HG02938 (cell line): ENCODE measurements at regions not wholly inside any gene's neighbourhood (a gene's known extent, or its start where the extent isn't known, plus 50 kb on each side); places are given as distances from the start of the nearest gene placed in this dataset.
"Not testable (repeated sequence)": the region's sequence is repeated elsewhere in the genome, so short reads cannot be mapped to it uniquely, and the experiment has no call there.

ENCODE experiments used
- ATAC-seq: cut with Tn5 transposase; IDR thresholded peaks from one replicate; pipeline ENCODE4 v1.9.1; 2021; ENCODE audit warnings: mild to moderate bottlenecking, moderate library complexity; ENCODE audit not compliant: unreplicated experiment

GRCh38 chr7:65613644-65614289, 240.1 kb downstream of the ZNF92 start:
- ATAC-seq: not testable (repeated sequence)

DNA sequence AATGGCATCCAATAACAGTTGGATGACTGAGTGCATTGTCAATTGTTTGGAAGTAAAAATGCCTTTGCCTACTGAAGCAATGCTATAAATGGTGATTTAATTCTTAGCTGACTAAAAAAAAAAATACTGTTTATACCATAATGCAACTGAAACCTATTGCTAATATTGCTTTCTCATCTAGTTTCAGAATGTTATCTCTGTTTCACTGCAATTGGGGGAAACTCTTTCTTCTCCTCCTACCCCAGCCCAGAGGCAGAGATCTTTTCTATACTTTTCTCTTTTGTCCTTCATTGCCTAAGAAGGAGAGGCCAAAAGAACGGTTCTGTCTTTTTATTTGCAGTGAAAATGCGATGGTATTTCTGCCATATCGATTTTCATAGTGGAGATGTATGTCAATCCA, 242.5 kb downstream of the ZNF92 start:
- ATAC-seq: not testable (repeated sequence)

- ATAC-seq: not testable (repeated sequence)
Observed at GRCh38 chr7:65620216-65620615, 246.6 kb downstream of the ZNF92 start.

DNA sequence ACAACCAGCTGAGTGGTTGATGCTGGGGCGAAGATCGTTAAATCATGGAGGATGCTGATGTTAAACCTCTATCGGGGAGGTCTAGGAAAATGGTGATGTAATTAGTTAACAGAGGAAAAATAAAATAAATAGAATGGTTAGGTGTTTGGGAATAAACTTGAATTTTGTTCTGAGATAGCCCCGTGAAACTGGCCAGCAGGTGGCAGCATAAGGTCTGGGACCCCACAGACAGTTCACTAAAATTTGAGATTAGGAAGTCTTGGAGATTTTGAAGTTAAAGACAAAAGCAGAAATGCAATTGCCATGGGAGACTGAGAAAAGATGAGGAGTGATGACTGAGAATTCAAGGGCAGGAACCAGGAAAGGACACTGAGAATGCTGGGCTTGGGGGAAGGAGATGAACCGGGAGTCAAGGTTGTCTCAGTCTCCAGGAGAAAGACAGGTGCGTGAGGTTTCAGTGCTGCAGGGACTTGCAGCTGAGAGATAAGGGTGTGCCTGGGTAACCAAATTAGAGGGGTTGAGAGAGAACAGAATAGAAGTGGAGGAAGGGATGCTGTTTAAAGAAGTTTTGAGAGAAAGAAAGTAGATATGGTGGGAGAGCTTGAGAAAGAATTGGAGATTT, 248.0 kb downstream of the ZNF92 start:
- not testable (repeated sequence) for ATAC-seq

GRCh38 chr7:65631236-65631635, 241.6 kb upstream of the VKORC1L1 start:
- not testable (repeated sequence) for ATAC-seq

DNA sequence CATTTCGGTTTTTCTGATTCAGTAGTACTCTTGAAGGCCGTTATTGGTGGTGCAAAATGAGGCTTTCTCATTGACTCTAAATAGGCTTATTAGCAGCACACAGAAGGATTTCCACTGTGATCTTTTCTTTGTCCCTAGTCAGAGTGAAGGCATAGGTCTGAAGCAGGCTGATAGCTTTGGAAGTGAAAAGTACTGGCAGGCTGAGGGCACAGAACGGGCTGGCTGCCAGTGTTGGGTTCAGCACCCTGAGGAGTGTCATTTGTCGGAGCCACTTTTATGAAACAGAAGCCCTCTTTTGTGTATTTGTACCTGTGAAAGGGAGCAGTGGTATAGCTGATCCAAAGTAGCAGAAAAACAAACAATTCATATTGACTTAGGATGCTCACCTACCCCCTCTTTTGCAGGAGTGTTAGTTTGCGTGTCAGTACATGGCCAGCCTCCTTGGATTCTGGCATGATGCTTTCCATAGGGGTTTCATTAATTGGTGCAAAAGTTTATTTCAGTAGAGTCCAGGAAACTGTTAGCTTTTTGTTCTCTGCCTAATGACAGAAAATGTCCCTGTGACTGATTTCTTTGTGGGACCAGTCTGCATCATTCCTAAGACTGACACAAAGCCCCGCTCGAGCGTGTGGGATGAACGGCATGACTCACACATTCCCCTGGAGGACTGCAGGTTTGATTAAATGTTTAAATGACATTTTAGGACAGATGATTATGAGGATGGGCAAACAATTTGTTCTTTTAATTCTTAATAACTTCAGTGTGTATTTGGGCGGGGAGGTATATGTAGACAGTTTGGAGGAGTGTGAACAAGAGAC, 239.1 kb upstream of the VKORC1L1 start:
- not testable (repeated sequence) for ATAC-seq

GRCh38 chr7:65638918-65639317, 234.0 kb upstream of the VKORC1L1 start:
- ATAC-seq: not testable (repeated sequence)

DNA sequence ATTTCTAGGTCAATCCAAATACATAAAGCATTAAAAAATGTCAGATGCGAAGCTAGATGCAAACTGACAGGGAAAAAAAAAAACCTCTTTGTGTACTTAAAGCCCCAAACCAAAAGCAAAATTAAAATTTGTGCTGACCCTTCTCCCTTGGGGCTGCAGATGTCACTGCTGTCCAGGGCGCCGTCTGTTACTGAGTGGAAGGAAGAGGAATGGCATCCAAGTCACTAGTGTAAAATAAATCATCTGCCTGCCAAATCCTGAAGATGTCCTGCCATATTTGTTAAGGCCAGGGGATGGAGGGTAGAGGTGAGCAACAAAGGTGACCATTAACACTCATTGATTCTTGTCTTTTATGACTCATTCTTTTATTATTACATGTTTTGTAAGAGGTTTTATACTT, 233.2 kb upstream of the VKORC1L1 start:
- not testable (repeated sequence) for ATAC-seq

- not testable (repeated sequence) for ATAC-seq
Observed at GRCh38 chr7:65643498-65643897, 229.4 kb upstream of the VKORC1L1 start.

GRCh38 chr7:65647153-65647964, 225.5 kb upstream of the VKORC1L1 start:
- ATAC-seq: not testable (repeated sequence)

- not testable (repeated sequence) for ATAC-seq
Observed at GRCh38 chr7:65651174-65651573, 221.7 kb upstream of the VKORC1L1 start.

GRCh38 chr7:65651826-65652592, 220.9 kb upstream of the VKORC1L1 start:
- ATAC-seq: not testable (repeated sequence)

- not testable (repeated sequence) for ATAC-seq
Observed at GRCh38 chr7:65652669-65653068, 220.2 kb upstream of the VKORC1L1 start.

- ATAC-seq: not testable (repeated sequence)
Observed at GRCh38 chr7:65656494-65657188, 216.2 kb upstream of the VKORC1L1 start.

DNA sequence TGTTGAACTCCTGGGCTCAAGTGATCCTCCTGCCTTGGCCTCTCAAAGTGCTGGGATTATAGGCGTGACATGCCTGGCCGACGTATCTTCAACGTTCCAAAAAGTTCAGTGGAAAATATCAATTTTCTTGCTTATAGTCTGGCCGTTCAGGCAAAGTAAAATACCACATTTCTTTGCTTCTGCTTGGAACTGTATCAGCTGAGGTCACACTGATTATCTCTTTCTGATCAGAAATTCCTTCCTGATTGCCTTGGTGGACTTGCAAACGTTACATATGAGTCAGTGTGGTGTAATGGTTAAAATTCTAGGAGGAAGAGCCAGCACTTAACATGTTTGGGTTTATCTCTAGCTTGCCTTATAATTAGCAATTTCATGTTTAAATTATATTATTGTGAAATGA, 189.5 kb upstream of the VKORC1L1 start:
- not testable (repeated sequence) for ATAC-seq

DNA sequence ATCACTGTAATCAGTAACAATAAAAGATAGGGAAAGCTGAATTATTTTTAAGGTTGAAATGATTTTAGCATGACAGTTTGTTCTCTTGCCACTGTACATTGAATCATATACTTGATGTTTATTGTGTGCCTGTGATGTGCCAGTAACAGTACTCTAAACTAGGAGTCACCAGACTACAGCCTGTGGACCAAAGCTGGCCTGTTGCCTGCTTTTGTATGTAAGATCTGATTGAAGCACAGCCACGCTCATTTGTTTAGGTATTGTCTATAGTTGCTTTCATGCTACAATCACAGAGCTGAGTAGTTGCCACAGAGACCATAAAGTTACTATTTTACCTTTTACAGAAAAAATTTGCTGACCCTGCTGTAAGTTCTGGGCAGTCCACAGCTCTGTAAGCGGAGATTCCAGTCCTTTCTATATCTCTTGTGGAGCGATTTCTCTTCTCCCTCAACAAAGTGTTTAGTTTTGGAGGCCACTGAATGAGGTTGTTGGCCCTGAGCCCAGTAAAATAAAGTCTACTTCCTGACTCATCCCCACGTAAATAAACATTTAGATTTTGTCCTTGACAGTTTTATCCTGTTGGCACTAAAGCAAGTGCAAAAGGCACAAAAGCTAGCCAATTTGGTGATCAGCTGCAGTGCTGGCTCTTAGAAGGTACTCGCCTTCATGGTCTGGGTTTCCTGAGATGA, 173.7 kb upstream of the VKORC1L1 start:
- not testable (repeated sequence) for ATAC-seq

DNA sequence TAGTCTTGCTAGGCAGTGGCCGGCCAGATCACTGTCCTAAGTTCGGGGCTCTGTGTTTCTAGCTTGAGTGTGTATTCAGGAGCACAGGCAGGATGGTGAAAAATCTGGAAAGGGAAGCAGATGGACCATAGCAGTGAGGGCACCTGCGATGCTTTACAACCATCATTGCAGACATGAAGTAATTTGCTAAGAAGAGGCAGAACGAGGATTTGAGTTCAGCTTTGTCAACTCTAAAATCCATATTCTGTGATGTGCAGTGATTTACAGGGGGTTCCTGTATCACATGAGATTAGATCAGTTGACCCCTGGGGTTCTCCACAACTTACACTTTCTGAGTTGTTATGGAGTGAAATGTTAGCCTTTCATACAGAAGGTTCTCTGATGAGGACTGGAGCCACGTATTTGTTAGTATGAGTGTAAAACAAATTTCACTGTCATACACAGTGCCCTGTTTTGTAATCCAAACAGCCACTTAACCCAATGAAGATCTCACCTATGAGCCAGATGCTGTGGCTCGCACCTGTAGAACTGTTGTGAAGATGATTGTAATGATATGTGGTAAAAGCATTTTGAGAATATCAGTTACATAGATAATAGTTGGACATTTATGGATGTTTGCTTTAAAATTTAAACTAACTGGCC, 173.0 kb upstream of the VKORC1L1 start:
- ATAC-seq: not testable (repeated sequence)

DNA sequence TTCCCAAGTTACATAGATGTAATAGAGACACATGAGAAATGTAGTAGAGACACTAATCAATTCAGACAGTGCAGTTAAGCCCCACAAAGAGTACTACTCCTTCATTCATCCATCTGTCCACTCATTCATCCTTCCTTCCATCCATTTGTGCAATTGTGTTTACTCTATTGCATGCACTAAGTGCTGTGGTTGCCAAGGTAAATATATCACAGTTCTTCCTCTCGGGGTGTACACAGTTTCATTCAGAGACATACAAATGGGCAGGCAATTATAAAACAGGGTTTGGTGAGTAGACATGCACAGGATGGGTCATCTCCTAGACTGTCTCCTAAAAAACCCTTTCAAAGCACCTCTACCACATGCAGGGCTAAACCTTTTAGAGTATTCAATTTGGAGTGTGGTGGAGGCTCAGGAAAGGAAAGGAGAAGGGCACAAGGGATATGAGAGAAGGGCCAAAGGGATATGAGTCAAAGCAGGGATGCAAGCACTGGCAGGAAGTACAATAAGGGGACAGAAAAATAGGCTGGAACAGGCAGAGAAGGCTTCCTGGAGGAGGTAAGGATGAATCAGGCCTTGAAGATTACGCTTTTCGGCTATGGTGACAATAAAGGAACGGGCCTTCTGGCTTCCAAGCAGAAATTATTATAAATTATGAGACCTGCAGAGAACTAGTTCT, 153.6 kb upstream of the VKORC1L1 start:
- not testable (repeated sequence) for ATAC-seq
